ENCODE measurements at regions not wholly inside any gene's neighbourhood (a gene's known extent, or its start where the extent isn't known, plus 50 kb on each side); places are given as distances from the start of the nearest gene placed in this dataset.

DNA sequence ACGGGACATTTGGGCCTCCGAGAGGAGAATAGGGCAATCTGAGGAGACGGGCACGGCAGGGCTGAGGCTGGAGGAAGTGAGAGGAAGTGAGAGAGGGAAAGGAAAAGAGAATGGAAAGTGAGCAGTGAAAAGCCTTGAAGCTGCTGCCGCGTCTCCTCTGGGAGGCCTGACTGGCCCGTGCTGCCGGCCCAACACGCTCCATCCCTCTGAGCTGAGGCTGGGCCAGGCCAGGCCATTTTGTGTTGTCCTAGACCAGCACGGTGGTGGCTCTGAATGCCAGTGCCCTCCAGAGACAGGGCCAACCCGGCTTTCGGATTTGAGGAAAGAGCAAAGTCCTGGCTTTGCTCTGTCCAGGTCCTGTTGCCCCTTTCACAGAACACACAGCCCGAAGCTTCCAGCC lies 361.1 kb upstream of the SHH start:
- ATAC-seq (no peak), DNase-seq (ENCODE audit: low read depth in 1 of 2, low spot score in 1 of 2) (no peak), FAIRE-seq (no peak)
- TF ChIP-seq MAZ (IDR thresholded peaks at IDR 0.05; ENCODE audit: borderline replicate concordance, low read depth, low read length) = no peak
- no peak for TF ChIP-seq FOXS1 (CRISPR knock-in tag; IDR thresholded peaks at IDR 0.05)
- ChIA-PET POLR2A (no interaction called here), CTCF (no interaction called here)
- no peak overlapping the region for H3K4me3 ChIP-seq
- no peak overlapping the region for H3K4me2 ChIP-seq
- H3K9me3 ChIP-seq = no peaks in the 10 kb centered on the region
- H3K27ac ChIP-seq = no peak overlapping the region
- 71% methylated on average over 13 of the region's 13 CpGs for WGBS (ENCODE audit: missing lambda C conversion rate)
- H3K4me1 ChIP-seq = no peaks in the 10 kb centered on the region

DNA sequence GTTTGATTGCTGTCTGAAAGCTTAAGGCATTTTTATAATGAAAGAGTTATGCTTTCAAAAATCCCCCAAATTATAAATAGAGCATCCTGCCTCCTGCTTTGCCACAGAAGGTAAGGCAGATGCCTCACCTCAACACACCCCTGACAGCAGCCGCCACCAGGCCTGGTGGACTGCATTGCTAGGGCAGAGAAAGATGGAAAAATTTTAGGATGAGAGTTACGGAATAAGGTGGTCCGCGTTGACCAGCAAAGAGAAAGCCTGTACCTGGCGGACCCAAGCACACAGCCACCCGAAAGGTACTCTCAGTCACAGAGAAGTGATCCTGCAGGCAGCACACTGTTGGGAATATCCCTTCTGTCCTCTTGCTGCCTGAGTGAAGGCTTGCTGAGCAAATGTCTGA lies 360.4 kb upstream of the SHH start:
- TF ChIP-seq RARB (CRISPR knock-in tag; IDR thresholded peaks at IDR 0.05) = no peak
- no peak for TF ChIP-seq NPAS2 (CRISPR knock-in tag; IDR thresholded peaks at IDR 0.05; ENCODE audit: borderline replicate concordance)
- TF ChIP-seq, protein P1, sequence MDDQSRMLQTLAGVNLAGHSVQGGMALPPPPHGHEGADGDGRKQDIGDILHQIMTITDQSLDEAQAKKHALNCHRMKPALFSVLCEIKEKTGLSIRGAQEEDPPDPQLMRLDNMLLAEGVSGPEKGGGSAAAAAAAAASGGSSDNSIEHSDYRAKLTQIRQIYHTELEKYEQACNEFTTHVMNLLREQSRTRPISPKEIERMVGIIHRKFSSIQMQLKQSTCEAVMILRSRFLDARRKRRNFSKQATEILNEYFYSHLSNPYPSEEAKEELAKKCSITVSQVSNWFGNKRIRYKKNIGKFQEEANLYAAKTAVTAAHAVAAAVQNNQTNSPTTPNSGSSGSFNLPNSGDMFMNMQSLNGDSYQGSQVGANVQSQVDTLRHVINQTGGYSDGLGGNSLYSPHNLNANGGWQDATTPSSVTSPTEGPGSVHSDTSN (IDR thresholded peaks at IDR 0.05) = no peak
- TF ChIP-seq HEYL (CRISPR knock-in tag; IDR thresholded peaks at IDR 0.05) = no peak
- no peak for TF ChIP-seq HOXB5 (CRISPR knock-in tag; IDR thresholded peaks at IDR 0.05)
- no peak for TF ChIP-seq EHF (CRISPR knock-in tag; IDR thresholded peaks at IDR 0.05)
- TF ChIP-seq ESRRA (IDR thresholded peaks at IDR 0.05; ENCODE audit: borderline replicate concordance, low read length) = no peak
- CTCF ChIA-PET = no interaction called here
- DNase-seq (ENCODE audit: low read depth in 1 of 2, low spot score in 1 of 2) = no peak

DNA sequence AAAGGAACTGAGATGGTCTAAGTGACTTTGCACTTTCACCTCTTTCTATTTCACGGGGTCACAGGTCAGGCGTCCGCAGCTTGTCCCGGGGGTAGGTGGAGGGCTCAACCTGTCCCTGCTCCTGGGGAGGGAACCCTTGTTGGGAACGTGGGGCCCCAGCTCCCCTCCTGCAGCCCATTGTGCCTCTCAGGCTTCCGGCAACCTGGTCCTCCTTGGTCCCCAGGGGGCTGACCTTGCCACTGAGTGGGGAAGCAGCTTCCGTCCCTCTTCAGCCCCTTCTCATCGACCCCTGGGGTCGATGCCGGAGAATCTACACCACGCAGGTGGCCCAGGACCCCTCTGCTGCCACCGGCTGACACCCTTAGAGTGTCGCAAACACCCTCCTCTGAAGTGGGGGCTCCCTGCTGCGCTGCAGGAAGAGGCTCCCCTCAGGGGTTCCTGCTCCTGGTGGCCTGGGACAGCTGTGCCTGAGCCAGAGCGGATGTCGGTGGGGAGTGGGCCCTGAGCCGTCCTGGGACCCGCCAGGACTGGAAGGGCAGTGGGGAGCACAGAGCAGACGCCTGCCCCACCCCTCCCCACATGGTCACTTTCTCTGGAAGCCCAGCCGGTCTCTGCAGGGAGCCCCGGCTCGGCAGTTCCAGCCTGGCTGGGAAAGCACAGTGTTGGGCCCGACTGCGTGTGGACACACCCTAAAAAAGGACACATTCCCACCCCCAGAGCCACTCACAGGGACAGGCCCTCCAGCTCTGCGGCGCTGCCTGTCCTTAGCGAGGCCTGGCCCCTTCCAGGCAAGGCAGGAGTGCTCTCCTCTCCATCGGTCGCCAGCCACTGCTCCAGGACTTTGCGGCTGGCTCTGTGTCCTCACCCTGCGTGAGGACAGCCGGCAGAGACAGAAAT lies 357.5 kb upstream of the SHH start:
- WGBS (ENCODE audit: missing lambda C conversion rate) = 63% methylated on average over 20 of the region's 32 CpGs
- ATAC-seq = peak in 1 of 2 experiments; percentile 18; a peak in 2 of 6 replicates
- ChIA-PET CTCF (interaction anchor here (2.1 to 2.7 kb wide), 2 partner anchors 13 to 354 kb away, joined by 6 to 7 read pairs; no protein-coding TSS in a partner anchor), POLR2A (no interaction called here)
- FAIRE-seq = no peak
- DNase-seq (ENCODE audit: low read depth in 1 of 2, low spot score in 1 of 2) = no peak
- no peak for TF ChIP-seq PHF8 (IDR thresholded peaks at IDR 0.05; ENCODE audit: borderline replicate concordance, low read depth)
- TF ChIP-seq, protein P2, sequence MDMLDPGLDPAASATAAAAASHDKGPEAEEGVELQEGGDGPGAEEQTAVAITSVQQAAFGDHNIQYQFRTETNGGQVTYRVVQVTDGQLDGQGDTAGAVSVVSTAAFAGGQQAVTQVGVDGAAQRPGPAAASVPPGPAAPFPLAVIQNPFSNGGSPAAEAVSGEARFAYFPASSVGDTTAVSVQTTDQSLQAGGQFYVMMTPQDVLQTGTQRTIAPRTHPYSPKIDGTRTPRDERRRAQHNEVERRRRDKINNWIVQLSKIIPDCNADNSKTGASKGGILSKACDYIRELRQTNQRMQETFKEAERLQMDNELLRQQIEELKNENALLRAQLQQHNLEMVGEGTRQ (IDR thresholded peaks at IDR 0.05) = no peak
- Histone ChIP-seq H3K4me2 (no peak overlapping the region), H3K4me3 (no peak overlapping the region), H3K4me1 (no peaks in the 10 kb centered on the region), H3K27ac (no peak overlapping the region), H3K9me3 (no peaks in the 10 kb centered on the region)

More for the DNA sequence above, 360.4 kb upstream of the SHH start:
- ATAC-seq = no peak
- H3K4me2 ChIP-seq = no peak overlapping the region
- no peak for FAIRE-seq
- H3K27ac ChIP-seq = no peak overlapping the region
- POLR2A ChIA-PET = no interaction called here
- no peaks in the 10 kb centered on the region for H3K9me3 ChIP-seq
- H3K4me3 ChIP-seq = no peak overlapping the region
- 70% methylated on average over 6 of the region's 6 CpGs for WGBS (ENCODE audit: missing lambda C conversion rate)
- H3K4me1 ChIP-seq = no peaks in the 10 kb centered on the region

DNA sequence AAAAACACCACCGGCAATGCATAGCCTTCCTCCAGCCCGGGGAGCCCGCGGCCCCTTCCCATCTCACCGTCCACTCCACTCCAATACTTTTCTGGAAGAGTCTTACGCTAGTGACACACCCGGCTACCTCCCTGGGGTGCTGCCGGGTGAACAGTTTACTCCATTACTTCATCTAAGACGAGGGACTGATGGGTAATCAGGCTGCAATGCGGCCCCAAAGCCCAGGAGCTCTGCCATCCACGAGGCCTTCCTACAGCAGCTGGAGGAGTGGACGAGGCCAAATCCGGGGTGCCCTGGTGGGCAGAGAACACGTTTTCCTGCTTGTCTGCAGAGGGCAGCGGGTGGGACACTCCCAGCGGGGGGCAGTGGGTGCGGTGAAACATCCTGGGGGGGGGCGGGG lies 356.2 kb upstream of the SHH start:
- ChIA-PET CTCF (interaction anchor here (2.1 to 2.7 kb wide), 2 partner anchors 12 to 353 kb away, joined by 6 to 7 read pairs; no protein-coding TSS in a partner anchor), POLR2A (no interaction called here)
- WGBS (ENCODE audit: missing lambda C conversion rate) = 59% methylated on average over 16 of the region's 18 CpGs
- FAIRE-seq = no peak
- TF ChIP-seq, protein P3, sequence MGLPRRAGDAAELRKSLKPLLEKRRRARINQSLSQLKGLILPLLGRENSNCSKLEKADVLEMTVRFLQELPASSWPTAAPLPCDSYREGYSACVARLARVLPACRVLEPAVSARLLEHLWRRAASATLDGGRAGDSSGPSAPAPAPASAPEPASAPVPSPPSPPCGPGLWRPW (IDR thresholded peaks at IDR 0.05) = no peak
- TF ChIP-seq MAZ (IDR thresholded peaks at IDR 0.05; ENCODE audit: borderline replicate concordance, low read depth, low read length) = no peak
- TF ChIP-seq KDM5A (IDR thresholded peaks at IDR 0.05) = no peak
- TF ChIP-seq, protein P4, sequence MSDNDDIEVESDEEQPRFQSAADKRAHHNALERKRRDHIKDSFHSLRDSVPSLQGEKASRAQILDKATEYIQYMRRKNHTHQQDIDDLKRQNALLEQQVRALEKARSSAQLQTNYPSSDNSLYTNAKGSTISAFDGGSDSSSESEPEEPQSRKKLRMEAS (IDR thresholded peaks at IDR 0.05) = no peak
- TF ChIP-seq SMC3 (IDR thresholded peaks at IDR 0.05) = no peak
- TF ChIP-seq, protein P5, sequence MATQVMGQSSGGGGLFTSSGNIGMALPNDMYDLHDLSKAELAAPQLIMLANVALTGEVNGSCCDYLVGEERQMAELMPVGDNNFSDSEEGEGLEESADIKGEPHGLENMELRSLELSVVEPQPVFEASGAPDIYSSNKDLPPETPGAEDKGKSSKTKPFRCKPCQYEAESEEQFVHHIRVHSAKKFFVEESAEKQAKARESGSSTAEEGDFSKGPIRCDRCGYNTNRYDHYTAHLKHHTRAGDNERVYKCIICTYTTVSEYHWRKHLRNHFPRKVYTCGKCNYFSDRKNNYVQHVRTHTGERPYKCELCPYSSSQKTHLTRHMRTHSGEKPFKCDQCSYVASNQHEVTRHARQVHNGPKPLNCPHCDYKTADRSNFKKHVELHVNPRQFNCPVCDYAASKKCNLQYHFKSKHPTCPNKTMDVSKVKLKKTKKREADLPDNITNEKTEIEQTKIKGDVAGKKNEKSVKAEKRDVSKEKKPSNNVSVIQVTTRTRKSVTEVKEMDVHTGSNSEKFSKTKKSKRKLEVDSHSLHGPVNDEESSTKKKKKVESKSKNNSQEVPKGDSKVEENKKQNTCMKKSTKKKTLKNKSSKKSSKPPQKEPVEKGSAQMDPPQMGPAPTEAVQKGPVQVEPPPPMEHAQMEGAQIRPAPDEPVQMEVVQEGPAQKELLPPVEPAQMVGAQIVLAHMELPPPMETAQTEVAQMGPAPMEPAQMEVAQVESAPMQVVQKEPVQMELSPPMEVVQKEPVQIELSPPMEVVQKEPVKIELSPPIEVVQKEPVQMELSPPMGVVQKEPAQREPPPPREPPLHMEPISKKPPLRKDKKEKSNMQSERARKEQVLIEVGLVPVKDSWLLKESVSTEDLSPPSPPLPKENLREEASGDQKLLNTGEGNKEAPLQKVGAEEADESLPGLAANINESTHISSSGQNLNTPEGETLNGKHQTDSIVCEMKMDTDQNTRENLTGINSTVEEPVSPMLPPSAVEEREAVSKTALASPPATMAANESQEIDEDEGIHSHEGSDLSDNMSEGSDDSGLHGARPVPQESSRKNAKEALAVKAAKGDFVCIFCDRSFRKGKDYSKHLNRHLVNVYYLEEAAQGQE (IDR thresholded peaks at IDR 0.05) = no peak
- no peak for TF ChIP-seq FOXS1 (CRISPR knock-in tag; IDR thresholded peaks at IDR 0.05)
- Histone ChIP-seq H3K4me1 (no peaks in the 10 kb centered on the region), H3K27ac (no peak overlapping the region), H3K4me3 (no peak overlapping the region), H3K9me3 (no peaks in the 10 kb centered on the region), H3K4me2 (no peak overlapping the region)
- no peak for DNase-seq (ENCODE audit: low read depth in 1 of 2, low spot score in 1 of 2)
- ATAC-seq = no peak
